ENCODE measurements at regions not wholly inside any gene's neighbourhood (a gene's known extent, or its start where the extent isn't known, plus 50 kb on each side); places are given as distances from the start of the nearest gene placed in this dataset.

- no peak for TF ChIP-seq CTCF (IDR thresholded peaks at IDR 0.05; ENCODE audit: poor library complexity)
- no peak for TF ChIP-seq EZH2phosphoT487 (IDR thresholded peaks at IDR 0.05; ENCODE audit: low read depth, severe bottlenecking, unreplicated experiment)
- TF ChIP-seq EZH2 (IDR thresholded peaks at IDR 0.05; ENCODE audit: borderline replicate concordance) = no peak
Observed at GRCh38 chr6:170043150-170043819, 247.6 kb downstream of the DLL1 start.
